Left ventricle myocardium inferior (tissue), 1 donor: ENCODE measurements at regions not wholly inside any gene's neighbourhood (a gene's known extent, or its start where the extent isn't known, plus 50 kb on each side); places are given as distances from the start of the nearest gene placed in this dataset.
"Not testable (repeated sequence)": the region's sequence is repeated elsewhere in the genome, so short reads cannot be mapped to it uniquely, and the experiment has no call there.

Experiments used
- DNase-seq: peaks from one replicate; pipeline ENCODE4 v3.0.0-alpha.2; 2020
- H3K27ac ChIP-seq: fragments of 200-600 bp; replicated peaks from 2 replicates; pipeline ENCODE4 v1.8.0; 2021
- H3K27me3 ChIP-seq: fragments of 200-600 bp; 2 replicates; pipeline ENCODE4 v1.8.0; 2021; ENCODE audit warnings: low read depth
- H3K36me3 ChIP-seq: fragments of 200-600 bp; 2 replicates; pipeline ENCODE4 v1.8.0; 2021
- H3K4me1 ChIP-seq: fragments of 200-600 bp; 2 replicates; pipeline ENCODE4 v1.8.0; 2021
- H3K4me3 ChIP-seq: fragments of 200-600 bp; 2 replicates; pipeline ENCODE4 v1.8.0; 2021; ENCODE audit warnings: mild to moderate bottlenecking, moderate library complexity
- H3K9me3 ChIP-seq: fragments of 200-600 bp; replicated peaks from 2 replicates; pipeline ENCODE4 v1.8.0; 2021
- intact Hi-C: fragments of 100-400 bp; cut with micrococcal nuclease; formaldehyde crosslinking; loops from one replicate; pipeline ENCODE4 v1.11.0; 2022
- TF ChIP-seq, protein P1 (sequence below): fragments of 200-600 bp; IDR thresholded peaks from 2 replicates; pipeline ENCODE4 v1.8.0; 2021; ENCODE audit warnings: antibody characterized with exemption, mild to moderate bottlenecking, borderline replicate concordance
- donor health status: DM: no; HTN: yes; CAD: no; lungs with severe emphysema.

DNA sequence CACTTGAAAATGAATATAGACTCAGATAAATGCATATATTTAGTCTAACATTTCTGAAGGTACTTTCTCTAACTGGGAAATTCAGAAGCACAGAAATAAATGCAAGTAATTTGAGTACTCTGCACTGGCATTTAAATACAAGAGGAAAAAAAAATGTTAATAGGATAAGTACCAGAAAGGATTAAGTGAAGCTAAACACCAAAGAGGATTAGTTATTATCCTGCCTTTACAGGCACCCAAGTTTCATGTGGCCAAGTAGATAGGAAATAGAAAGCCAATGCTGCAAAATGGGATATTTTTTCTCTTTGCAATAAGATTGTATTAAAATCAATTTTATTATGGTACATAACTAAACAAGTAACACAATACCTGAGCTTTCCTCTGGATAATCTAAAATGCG, 762.5 kb downstream of the PCDH7 start:
- TF ChIP-seq, protein P1, sequence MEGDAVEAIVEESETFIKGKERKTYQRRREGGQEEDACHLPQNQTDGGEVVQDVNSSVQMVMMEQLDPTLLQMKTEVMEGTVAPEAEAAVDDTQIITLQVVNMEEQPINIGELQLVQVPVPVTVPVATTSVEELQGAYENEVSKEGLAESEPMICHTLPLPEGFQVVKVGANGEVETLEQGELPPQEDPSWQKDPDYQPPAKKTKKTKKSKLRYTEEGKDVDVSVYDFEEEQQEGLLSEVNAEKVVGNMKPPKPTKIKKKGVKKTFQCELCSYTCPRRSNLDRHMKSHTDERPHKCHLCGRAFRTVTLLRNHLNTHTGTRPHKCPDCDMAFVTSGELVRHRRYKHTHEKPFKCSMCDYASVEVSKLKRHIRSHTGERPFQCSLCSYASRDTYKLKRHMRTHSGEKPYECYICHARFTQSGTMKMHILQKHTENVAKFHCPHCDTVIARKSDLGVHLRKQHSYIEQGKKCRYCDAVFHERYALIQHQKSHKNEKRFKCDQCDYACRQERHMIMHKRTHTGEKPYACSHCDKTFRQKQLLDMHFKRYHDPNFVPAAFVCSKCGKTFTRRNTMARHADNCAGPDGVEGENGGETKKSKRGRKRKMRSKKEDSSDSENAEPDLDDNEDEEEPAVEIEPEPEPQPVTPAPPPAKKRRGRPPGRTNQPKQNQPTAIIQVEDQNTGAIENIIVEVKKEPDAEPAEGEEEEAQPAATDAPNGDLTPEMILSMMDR, result no peak
- intact Hi-C loops, result no loop called here
- DNase-seq, result no peak
- Histone ChIP-seq H3K4me3 (no peak overlapping the region), H3K36me3 (no peaks in the 10 kb centered on the region), H3K9me3 (peaks cover 23% of the 10 kb centered on the region), H3K4me1 (no peaks in the 10 kb centered on the region), H3K27me3 (no peaks in the 10 kb centered on the region), H3K27ac (no peak overlapping the region)

- H3K36me3 ChIP-seq, H3K4me3 ChIP-seq, H3K27ac ChIP-seq, DNase-seq, H3K27me3 ChIP-seq, H3K9me3 ChIP-seq, intact Hi-C loops, H3K4me1 ChIP-seq: not testable (repeated sequence)
These were observed 779.0 kb downstream of the PCDH7 start for GRCh38 chr4:31499216-31499615.

DNA sequence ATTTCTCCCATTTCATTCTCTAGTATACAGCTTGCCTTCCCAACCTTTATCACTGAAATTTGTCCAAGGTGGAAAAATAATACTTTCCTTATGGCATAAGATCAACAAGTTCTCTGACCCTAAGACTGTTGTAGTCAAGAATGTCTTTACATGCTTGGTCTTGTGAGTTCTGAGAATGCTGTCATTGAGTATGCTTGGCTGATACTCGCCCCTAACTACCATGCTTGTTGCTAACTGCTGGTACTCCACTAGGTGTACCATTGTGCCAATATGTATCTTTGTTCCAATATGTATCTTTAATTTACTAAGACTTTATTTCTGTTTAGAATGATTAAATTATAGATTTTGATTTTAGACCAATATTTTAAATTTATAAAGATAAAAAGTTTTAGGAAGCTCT, 796.4 kb downstream of the PCDH7 start:
- DNase-seq, result no peak
- Histone ChIP-seq H3K4me1 (no peaks in the 10 kb centered on the region), H3K9me3 (no peaks in the 10 kb centered on the region), H3K27me3 (no peaks in the 10 kb centered on the region), H3K4me3 (no peak overlapping the region), H3K36me3 (no peaks in the 10 kb centered on the region), H3K27ac (no peak overlapping the region)
- TF ChIP-seq, protein P1, result no peak
- intact Hi-C loops, result no loop called here

GRCh38 chr4:31518796-31519250, 798.7 kb downstream of the PCDH7 start:
- no peaks in the 10 kb centered on the region for H3K27me3 ChIP-seq
- no peaks in the 10 kb centered on the region for H3K4me1 ChIP-seq
- H3K27ac ChIP-seq, result no peak overlapping the region
- DNase-seq, result no peak
- no peak overlapping the region for H3K4me3 ChIP-seq
- no peaks in the 10 kb centered on the region for H3K36me3 ChIP-seq
- TF ChIP-seq, protein P1, result no peak
- peaks cover 15% of the 10 kb centered on the region for H3K9me3 ChIP-seq
- intact Hi-C loops, result no loop called here

DNA sequence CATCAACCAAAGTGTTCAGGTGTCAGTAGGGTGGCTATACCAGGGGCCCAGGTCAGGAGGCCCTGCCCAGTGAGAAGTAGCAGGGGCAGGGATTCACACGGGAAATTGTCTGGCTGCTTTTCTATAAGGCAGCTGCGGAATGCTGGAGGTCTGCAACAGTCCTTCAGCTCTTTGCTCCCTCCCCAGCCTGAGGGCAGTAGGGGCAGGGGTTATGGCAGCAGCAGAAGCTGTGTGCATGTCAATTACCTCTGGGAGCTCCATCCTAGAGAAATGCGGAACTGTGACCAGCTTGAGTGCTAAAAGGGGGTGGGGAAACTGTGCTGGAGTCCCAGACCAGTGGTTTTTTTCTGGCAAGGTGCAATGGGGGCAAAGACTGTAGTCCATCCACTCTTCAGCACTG, 810.4 kb downstream of the PCDH7 start:
- Histone ChIP-seq H3K4me3 (no peak overlapping the region), H3K36me3 (no peaks in the 10 kb centered on the region), H3K27ac (no peak overlapping the region), H3K27me3 (no peaks in the 10 kb centered on the region), H3K9me3 (peaks cover 45% of the 10 kb centered on the region), H3K4me1 (no peaks in the 10 kb centered on the region)
- intact Hi-C loops, result no loop called here
- no peak for DNase-seq
- TF ChIP-seq, protein P1, result no peak

GRCh38 chr4:31538877-31539276, 818.7 kb downstream of the PCDH7 start:
- TF ChIP-seq, protein P1, result no peak
- H3K4me3 ChIP-seq, result no peak overlapping the region
- DNase-seq, result no peak
- intact Hi-C loops, result no loop called here
- H3K27me3 ChIP-seq, result no peaks in the 10 kb centered on the region
- no peaks in the 10 kb centered on the region for H3K4me1 ChIP-seq
- H3K36me3 ChIP-seq, result no peaks in the 10 kb centered on the region
- no peak overlapping the region for H3K27ac ChIP-seq
- peaks cover 11% of the 10 kb centered on the region for H3K9me3 ChIP-seq
